GM12875 (cell line): ENCODE measurements at regions not wholly inside any gene's neighbourhood (a gene's known extent, or its start where the extent isn't known, plus 50 kb on each side); places are given as distances from the start of the nearest gene placed in this dataset.

Experiments
- H3K4me3 ChIP-seq: one replicate; pipeline ENCODE4 v1.5.1; 2011; ENCODE audit warnings: low read depth, low read length, control low read depth
- TF ChIP-seq, protein P1 (sequence below): IDR thresholded peaks from 2 replicates; pipeline ENCODE4 v1.5.1; 2011; ENCODE audit warnings: low read depth, mild to moderate bottlenecking, control low read depth, inconsistent platforms, low read length, moderate library complexity, borderline replicate concordance; ENCODE audit not compliant: insufficient read depth

DNA sequence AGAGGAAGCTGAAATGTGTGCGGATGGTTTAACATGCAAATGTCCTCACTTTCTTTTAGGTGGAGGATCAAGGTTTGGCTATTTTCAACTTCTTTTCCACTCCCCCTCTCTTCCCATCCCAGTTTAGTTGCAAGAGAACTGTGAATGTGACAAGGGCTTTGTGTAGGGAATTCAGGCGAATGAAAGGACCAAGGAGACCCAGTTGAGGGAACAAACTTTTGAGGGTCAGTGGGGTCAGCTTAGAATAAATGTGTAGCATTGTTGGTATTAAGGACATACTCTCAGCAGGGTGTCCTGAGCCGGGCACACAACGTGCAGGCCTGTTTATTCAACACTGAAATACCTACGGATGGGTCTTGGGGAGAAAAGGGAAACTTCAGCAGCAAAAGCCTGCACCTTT lies 346.0 kb downstream of the PMP22 start:
- H3K4me3 ChIP-seq, result no peak overlapping the region
- TF ChIP-seq, protein P1, sequence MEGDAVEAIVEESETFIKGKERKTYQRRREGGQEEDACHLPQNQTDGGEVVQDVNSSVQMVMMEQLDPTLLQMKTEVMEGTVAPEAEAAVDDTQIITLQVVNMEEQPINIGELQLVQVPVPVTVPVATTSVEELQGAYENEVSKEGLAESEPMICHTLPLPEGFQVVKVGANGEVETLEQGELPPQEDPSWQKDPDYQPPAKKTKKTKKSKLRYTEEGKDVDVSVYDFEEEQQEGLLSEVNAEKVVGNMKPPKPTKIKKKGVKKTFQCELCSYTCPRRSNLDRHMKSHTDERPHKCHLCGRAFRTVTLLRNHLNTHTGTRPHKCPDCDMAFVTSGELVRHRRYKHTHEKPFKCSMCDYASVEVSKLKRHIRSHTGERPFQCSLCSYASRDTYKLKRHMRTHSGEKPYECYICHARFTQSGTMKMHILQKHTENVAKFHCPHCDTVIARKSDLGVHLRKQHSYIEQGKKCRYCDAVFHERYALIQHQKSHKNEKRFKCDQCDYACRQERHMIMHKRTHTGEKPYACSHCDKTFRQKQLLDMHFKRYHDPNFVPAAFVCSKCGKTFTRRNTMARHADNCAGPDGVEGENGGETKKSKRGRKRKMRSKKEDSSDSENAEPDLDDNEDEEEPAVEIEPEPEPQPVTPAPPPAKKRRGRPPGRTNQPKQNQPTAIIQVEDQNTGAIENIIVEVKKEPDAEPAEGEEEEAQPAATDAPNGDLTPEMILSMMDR, result no peak

DNA sequence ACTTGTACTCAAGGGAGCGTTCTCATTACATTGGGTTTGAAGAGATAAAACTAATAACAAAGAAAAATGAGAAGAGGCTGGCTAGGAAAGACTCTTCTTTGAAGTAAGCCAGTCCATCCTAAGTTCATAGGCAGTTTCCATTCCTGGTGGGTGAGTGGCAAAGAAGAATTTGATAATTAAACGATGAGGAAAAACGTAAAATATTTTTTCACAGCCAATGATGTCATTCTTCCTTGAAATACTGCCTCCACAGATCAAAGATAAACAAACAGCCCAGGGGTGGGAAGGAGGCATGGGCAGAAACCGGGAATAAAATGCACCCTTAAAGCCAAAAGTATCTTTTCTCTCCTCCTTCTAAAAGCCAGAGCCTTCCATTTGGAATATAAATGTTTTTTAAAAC lies 346.6 kb downstream of the PMP22 start:
- TF ChIP-seq, protein P1, result no peak
- H3K4me3 ChIP-seq, result no peak overlapping the region

DNA sequence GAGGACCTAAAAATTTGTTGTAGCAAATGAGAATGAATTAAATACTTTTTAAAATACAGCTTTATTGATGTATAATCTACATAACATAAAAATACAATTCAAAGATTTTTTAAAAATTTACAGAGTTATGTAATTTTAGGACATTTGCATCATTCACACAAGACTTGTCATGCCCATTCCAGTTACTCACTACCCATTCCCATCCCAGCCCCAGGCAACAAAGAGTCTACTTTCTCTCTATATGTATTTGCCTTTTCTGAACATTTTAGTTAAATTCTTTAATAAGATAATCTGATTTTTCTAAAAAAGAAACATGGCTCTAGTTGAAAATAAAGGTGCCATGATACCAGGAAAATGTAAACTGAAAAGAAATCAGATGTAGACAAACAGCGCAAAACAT lies 354.2 kb downstream of the PMP22 start:
- no peak overlapping the region for H3K4me3 ChIP-seq
- TF ChIP-seq, protein P1, result no peak

DNA sequence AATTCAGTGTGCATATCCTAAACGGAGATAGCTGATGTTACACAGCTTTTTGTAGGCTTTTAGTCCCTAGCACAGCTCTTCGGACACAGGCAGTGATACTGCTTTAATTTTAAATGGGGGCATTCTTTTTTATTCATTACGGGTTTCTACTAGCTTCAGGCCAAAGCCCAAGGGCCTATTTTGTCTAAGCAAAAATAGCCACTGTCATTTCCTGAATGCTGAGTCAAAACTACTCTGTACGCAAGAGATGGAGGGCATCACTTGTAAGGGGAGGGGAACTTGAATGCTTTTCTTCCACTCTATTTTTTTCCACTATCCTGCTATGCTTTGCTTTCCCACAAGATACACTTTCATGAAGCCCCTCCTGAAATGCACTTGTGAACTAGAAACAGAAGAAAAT lies 360.7 kb downstream of the PMP22 start:
- H3K4me3 ChIP-seq, result no peak overlapping the region
- TF ChIP-seq, protein P1, result no peak

DNA sequence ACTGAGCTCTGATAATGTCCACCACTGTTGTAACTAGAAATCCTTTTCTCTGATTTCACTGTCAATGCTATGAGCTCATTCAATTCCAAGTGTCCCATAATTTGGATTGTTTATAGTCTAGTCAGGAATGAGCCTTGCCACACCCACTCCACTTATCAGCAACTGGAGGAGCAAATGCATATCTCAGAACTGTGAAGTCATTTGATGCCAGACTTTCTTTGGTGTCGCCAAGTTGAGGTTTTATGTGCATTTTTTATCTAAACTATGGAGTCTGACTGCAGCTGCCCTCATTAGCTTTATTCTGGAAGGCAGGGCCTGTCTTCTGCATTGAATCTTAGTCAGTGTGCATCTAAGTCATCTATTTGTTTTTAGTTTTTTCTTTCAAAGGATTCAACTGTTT lies 361.3 kb downstream of the PMP22 start:
- TF ChIP-seq, protein P1, result no peak
- H3K4me3 ChIP-seq, result no peak overlapping the region

DNA sequence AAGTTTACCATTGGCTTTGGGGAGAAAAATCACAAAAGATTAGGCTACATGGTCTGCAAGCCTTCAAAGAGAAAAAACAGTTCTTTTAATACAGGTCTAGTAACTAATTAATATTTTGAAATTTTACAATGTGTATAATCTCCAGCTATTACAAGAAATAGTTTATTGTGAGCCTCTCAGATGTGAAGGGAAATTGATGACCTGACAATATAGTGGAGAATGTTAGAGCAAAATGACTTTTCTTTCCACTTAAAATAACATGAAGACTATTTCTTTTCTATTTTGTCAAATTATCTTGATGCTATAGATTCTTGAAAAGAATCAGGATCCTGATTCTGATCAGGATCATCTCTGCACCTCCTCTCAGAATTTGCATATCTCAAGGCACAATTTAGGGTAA lies 362.3 kb downstream of the PMP22 start:
- no peak overlapping the region for H3K4me3 ChIP-seq
- TF ChIP-seq, protein P1, result no peak

DNA sequence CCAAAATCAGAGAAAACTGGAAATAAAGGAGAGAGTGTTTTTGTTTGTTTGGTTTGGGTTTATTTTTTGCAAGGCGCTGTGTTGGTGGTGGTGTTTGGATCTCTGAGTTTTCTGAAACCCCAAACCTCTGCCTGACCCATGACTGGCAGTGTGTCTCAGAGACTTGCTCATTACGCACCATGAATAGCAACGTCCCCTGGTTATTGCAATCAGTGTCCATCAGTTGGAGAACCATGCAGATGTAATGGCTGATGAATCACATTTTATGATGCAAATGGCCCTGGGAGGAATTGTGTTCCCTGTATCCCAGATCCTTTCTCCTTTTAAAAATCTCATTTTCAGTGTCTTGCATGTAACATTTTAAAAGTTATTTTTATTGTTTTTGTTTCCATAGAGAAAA lies 362.8 kb downstream of the PMP22 start:
- TF ChIP-seq, protein P1, result no peak
- no peak overlapping the region for H3K4me3 ChIP-seq
